ENCODE measurements at regions not wholly inside any gene's neighbourhood (a gene's known extent, or its start where the extent isn't known, plus 50 kb on each side); places are given as distances from the start of the nearest gene placed in this dataset.

DNA sequence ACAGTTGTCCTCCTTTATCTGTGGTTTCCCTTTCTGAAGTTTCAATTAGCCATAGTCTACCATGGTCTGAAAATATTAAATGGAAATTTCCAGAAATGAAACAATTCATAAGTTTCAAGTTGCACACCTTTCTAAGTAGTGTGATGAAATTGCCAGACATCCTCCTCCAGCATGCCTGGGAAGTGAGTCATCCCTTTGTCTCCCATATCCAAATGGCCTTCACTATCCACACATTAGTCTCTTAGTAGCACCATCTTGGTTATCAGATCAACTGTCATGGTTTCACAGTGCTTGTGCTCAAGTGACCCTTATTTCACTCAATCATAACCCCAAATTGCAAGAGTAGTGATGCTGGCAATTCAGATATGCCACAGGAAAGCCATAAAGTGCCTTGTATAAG lies 83.4 kb upstream of the PPP1R9A start:
- TF ChIP-seq EZH2 (IDR thresholded peaks at IDR 0.05; ENCODE audit: low read depth, low read length, severe bottlenecking) (no peak), CTCF (IDR thresholded peaks at IDR 0.05; ENCODE audit: control extremely low read depth in 1 of 3, insufficient read depth in 1 of 3, low read depth in 1 of 3, low read length in 3 of 3) (no peak), HDAC2 (IDR thresholded peaks at IDR 0.05; ENCODE audit: borderline replicate concordance in 1 of 2, low read depth in 2 of 2, low read length in 2 of 2) (no peak), GABPA (IDR thresholded peaks at IDR 0.05; ENCODE audit: borderline replicate concordance, insufficient read depth, low read length) (no peak), POLR2A (IDR thresholded peaks at IDR 0.05; ENCODE audit: control extremely low read depth in 1 of 2, low read depth in 2 of 2, low read length in 2 of 2) (no peak), CHD1 (IDR thresholded peaks at IDR 0.05; ENCODE audit: low read depth, low read length) (no peak), RAD21 (IDR thresholded peaks at IDR 0.05 in 1 of 2, conservative IDR thresholded peaks at IDR 0.05 in 1 of 2; ENCODE audit: low read depth in 2 of 2, low read length in 2 of 2) (no peak), RFX5 (IDR thresholded peaks at IDR 0.05; ENCODE audit: borderline replicate concordance, low read depth, low read length) (no peak), JUND (IDR thresholded peaks at IDR 0.05; ENCODE audit: low read length) (peak; percentile 47), POLR2AphosphoS5 (IDR thresholded peaks at IDR 0.05; ENCODE audit: low read depth, low read length) (no peak)

All from H1 (cell line).